Stimulated activated CD4-positive, alpha-beta T cell treated with anti-CD3 and anti-CD28 coated beads, TNF-alpha, amount 100 ng/mL, for 1 hour (primary cell): ENCODE measurements at regions not wholly inside any gene's neighbourhood (a gene's known extent, or its start where the extent isn't known, plus 50 kb on each side); places are given as distances from the start of the nearest gene placed in this dataset.
"Not testable (repeated sequence)": the region's sequence is repeated elsewhere in the genome, so short reads cannot be mapped to it uniquely, and the experiment has no call there.

Source experiments
- DNase-seq, 3 donors: peaks; one replicate each; pipeline ENCODE4 v3.0.0-alpha.2; 2020; ENCODE audit warnings: low read depth in 3 of 3, low spot score in 1 of 3

DNA sequence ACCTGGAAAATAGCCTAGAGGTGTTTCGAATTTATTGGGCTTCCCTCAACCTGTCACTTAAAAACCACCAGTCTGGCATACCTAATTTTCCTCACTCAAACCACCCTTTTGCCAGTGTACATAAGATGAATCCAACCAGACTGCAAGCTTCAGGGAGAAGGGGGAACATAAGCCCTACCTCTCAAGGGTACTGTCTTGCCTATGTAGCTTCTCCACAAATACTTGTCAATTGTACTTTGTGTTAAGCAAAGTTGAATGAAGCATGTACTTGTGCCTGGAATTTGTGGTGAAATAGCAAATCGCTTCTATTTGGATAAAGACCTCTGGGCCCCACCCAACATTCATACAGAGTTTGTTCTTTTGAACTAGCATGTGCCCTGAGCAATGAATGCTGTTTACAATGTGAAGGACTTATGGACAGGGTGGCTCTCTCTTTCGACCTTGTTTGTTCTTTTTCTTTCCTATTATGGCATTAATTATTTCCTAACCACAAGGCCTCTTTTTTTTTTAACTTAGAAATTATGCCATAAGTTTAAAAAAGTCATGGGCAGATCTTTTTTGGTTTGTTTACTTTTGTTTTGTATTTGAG lies 580.2 kb downstream of the EBF1 start:
- DNase-seq: no peak

DNA sequence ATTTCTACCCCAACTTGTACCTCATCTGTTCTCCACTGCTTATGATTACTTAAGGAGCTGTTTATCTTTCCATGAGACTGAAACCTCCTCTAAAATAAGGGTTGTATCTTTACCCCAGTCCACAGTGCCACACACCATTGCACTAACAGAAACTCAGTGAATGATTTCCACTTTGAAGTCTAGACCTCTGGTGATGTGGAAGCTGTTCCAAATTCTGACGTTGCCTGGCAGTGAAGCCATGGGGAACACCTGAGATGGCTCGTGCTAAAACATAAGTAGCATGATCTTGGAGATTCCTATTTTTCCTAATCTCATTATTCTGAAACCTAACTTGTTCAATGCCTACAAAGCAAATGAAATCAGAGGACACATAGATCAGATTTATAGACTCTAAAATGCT lies 583.2 kb downstream of the EBF1 start:
- DNase-seq: no peak

DNA sequence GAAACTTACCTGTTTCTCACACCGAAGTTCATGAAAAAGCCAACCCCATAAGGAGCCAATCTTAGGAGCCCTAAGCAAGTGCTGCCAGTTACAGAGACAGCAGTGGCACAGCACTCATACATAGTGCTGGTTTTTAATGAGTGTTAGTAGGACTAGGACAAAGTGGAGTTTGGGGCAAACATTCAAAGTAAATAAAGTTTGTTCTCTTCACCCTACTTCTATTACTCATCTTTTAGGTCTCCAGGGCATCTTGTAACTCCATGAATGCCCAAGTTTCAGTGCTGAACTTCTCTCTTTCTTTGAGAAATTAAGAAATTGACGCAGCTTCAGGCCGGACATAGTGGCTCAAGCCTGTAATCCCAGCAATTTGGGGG lies 584.7 kb downstream of the EBF1 start:
- DNase-seq: no peak

DNA sequence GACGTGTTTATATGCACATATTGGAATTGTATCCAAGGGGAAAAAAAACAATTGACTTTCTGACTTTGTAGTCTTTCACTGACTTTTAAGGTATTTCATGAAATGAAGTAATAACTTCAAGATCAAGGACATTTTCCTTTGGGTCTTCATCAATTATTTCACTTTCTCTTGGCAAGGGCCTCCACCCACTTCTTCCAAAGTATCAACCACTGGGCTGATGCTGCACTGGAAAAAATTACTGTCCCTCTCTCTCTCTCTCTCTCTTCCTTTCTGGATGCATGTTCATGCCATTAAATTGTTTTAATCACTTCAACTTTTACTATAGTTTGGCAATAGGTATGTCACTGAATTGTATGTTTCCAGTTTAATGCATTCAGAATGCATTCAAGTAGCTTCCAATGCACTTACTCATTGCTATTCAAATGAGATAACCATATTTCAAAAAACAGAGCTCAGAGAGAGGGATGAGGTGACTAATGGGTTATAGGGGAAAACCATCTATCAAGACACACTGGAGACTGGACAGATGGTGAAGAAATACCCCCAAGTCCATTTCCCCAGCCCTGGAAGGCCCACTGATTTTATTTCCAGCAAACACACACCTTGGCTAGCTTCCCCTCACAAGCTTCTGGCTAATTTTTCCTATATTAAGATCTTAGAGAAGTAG lies 585.3 kb downstream of the EBF1 start:
- no peak for DNase-seq

DNA sequence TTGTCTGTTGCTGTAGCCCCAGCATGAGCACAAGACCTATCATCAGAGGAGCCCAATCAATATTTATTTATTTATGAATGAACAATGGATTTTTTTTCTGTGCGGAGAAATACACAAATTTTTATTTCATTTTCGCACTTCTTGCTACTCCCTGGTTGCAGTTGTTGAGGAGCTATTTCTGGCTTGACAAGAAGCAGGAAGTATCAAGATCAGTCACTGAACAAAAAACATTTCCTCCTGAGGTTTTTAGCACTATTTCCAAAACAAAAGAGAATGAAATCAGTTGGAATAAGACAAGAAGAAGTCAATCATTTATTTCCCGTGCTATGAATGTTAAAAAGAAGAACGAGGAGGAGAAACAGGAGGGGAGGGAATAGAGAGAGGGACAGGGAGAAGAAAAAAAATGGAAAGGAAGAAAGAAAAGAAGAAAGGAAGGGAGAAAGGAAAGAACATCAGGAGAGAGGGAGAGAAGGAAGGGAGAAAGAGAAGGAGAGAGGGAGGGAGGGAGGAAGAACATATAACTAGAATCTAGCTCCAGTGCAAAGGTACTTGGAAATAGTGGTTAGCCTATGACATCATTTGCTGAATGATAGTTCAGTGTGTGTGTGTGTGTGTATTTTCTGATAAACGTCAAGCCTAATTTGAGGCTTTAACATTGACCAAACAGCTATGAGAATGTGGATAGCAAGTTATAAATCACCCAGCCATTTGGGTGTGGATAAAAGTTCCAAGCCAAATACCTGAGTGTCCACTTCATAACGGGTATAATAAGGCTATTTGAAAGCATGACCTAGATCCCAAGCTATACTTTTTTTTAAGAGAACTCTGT lies 586.0 kb downstream of the EBF1 start:
- DNase-seq: no peak

DNA sequence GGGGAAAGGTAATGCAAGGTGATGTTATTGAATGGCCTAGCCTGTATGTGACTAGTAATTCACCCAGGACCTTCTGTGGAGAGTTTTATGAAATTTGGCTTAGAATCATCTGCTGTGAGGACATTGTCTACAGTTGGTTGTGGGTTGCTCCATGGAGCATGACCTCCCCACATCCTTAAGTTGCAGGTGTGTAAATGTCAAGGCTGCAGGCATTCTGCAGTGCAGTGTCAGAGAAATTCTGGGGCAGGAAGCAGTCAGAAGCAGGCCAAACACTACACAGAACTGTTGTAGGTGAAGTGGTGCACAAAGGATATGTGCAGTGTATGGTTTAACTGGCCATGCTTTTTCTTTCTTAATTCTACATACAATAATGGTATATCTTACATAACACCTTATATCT lies 588.3 kb downstream of the EBF1 start:
- no peak for DNase-seq

DNA sequence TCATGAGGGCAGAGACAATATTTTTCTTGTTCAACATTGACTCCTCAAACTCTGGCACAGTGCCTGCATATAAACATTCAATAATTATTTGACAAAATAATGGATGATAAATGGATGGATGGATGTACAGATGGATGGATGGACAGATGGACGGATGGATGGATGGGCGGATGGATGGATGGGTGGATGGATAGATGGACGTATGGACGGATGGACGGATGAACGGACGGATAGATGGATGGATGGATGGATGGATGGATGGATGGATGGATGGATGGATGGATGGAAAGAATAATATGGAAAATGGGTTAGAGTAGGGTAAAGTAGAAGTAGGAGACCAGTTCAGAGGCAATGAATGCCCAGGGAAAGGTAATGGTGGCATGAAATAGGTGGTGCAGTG lies 589.2 kb downstream of the EBF1 start:
- DNase-seq: no peak

DNA sequence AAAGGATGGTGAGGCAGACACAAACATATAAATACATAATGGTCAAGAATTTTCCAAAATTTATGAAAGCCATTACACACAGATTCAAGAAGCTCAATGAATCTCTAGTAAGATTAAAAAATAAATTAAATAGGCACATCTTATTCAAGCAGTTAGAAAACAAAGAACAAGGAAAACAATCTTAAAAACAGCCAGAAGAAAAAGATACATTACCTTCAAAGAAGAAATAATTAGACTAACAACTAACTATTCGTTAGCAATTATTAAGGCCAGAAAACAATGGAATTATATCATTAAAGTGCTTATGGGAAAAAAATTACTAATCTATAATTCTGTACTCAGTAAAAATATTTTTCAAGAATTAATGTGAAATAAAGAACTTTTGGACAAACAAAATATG lies 593.1 kb downstream of the EBF1 start:
- no peak for DNase-seq

DNA sequence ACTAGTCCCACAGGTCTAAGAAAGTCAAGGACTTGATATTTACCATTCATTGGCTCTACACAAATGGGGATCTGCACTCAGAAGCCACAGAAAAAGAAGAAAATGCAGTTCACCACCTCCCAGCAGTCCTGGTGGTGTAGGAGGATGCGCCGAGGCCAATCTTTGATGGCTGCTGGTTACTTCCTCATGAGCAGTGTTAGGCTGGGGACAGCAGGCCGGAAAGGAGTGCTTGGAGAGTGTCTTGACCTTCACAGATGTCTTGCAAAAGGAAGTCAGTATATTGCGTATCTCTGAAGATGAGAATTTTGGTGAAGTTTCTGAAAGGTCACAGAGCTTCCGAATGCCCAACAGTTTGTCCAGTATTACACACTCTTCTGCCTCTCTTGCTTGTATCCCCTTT lies 597.0 kb downstream of the EBF1 start:
- DNase-seq: no peak

DNA sequence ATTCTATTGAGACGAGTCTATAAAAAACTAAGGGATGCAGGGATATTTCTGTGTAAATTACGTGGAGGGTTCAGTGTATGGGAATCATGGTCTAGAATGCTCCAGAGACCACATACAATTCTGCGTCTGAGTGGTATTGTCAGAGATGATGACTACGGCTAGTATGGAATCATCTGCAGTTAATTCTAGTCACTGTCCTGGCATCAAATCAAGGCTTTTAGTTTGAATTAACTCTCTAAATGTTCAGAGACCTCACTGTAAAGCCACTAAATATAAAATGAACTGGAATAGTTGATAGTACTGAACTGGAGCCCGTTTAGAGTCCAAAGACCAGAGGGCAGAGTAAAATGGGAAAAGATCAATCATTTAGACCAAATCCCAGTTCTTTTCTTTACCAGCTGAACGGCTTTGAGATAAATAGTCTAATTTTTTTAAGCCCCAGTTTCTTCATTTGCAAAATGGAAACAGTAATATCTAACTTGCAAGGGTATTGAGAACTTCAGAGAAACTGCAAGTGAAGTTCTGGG lies 599.8 kb downstream of the EBF1 start:
- DNase-seq: no peak

DNA sequence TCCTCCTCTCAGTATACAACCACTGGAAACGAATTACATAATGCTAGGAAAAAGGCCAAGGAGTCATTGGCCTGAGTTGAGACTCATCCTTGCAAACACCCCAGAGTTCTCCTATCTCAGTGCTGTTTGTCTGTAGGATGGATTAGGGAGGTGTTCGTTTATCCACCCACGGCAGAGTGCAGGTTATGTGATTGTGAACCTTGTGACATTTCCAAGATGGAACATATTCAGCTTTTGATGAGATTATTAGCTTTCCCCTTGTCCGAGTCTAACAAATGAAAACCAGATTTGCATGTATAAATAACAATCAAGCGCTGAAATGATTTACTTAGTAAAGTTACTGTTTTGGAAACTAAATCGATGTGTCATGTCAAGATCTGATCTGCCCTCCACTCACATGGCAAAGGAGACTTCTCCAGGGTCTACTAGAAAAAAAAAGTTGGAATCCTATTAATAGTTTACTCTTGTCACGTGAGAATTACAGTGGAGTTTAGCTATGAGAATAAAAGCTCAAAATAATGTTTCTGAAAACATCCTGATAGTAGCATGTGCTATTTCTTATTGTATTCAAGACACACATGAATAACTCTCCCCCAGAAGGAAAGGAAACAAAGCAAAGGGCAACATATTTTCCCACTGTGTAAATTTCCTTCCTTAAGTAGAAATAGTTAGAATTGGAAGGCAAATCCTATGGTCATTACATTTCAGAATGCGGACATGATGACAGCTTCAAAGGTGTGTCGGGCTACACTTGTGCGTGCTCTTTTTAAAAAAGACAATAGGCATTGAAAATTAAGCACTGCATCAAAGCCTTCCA lies 600.4 kb downstream of the EBF1 start:
- DNase-seq: no peak

DNA sequence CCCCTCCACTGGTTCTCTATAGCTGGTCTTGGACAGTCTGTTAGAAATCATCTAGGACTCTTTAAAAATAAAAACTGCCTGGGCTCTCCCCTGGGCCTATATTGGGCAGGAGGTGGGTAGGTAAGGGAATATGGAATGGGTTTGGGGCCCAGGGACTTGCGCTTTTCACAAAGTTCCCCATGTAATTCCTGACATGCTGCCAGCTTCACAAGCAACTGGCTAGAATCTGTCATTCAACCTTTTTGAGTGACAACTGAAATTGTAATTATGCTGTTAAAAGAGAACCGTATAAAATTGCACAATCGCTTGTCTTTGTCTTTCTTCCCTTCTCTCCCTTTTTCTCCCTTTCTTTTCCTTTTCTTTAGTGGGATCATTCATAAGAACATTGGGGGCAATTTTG lies 603.1 kb downstream of the EBF1 start:
- no peak for DNase-seq

DNA sequence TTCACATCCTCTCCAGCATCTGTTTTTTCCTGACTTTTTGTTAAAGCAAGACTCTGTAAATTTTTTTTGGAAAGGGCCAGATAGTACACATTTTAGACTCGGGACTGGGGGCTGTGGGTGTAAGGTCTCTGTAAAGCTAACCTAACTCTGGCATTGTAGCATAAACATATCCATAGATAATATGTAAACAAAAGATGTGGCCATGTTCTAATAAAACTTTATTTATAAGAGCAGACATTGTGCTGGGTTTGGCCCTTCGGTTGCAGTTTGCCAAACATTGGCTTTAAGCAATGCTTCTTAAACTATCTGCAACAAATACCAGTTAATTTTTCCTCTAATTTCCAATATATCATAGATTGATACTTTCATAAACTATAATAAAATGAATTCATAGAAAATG lies 605.2 kb downstream of the EBF1 start:
- no peak for DNase-seq

DNA sequence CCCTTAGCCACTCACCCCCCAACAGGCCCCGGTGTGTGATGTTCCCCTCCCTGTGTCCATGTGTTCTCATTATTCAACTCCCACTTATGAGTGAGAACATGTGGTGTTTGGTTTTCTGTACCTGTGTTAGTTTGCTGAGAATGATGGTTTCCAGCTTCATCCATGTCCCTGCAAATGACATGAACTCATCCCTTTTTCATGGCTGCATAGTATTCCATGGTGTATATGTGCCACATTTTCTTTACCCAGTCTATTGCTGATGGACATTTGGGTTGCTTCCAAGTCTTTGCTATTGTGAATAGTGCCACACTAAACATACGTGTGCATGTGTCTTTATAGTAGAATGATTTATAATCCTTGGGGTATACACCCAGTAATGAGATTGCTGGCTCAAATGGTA lies 605.7 kb downstream of the EBF1 start:
- not testable (repeated sequence) for DNase-seq

DNA sequence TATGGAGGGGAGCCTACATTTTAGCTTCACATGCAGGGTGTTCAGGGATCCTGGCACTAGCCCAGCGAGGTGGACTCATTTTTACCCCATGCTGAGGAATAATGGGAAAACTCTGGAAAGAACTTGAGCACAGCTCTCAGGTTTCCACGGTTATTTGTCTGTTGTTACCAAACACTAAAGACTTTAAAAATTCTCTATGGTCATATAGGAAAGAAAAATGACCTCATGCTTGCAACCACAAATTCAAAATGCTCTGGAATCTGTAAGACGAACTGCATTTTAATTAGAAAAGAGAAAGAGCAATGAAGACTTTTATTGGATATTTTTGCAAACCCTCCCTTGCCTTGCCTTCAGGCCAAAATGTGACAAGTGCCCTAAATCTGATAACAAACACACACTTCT lies 606.9 kb downstream of the EBF1 start:
- no peak for DNase-seq

DNA sequence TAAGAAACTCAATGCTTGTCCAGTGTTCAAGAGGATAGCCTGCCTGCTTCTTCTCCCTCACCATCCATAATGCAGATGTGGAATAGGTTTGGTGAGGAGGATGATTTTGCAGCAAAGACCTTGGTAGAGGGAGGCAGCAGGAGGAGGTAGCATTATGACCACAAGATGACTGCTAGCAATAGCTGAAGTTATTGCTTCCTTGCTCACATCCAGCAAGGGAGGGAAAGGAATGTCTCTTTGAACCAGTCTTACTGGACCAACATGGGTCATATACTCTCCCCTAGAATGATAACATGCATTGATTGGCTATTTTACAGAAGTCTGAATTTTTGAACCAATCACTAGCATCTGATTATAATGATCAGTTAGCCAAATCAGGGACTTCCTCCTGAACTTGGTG lies 607.6 kb downstream of the EBF1 start:
- DNase-seq: no peak

DNA sequence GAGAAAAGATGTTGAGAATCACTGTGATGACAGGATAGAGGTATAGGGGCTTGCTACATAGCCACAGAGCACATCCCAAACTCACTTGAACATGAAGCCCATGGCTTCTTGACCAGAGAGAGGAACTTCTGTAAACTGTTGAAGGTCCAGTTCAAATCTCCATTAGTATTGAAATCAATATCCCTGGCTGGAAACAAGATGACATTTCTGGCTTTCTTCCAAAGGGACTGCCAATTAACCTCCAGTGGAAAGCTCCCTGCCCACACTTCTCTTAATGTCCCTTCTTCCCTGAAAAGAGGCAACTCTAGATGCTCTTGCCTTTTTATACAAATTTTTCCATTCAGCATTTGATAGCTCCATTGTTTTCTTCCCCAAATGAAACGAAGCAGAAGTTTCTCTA lies 612.1 kb downstream of the EBF1 start:
- DNase-seq: no peak

DNA sequence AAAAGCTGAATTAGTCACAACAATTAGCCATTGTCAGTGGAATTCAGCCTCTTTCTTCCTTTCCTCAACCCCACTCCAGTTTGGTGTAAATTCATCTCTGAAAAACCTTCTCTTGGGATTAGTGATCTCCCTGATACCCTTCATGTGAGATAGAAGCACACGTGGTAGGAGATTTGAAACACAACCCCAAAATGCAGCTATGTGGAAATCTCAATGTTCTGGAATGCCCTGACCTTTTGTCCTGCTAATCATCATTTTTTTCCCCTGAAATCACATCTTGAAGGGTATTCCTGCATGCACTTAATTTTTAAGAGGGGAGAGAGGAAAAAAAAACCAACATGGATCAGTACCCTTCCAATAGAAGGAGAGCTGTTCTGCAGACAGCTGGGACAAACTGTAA lies 612.6 kb downstream of the EBF1 start:
- no peak for DNase-seq

DNA sequence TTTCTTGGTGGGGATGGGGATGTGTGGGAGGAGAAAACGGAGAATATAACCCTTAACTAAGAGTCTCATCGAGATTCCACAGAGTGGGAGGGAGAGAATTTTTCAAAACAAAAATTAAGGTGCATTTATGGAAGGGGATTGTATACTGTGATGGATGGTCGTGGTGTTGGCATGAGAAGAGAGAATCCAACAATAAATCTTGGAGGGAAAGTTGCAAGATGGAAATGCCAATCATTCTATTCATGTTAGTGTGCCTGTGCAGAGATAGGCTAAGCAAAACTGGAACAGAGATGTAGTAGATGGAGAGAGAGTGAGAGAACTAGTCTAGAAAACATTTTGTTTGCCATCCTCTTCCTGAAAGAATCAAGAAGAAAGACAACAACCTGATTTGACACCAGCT lies 613.1 kb downstream of the EBF1 start:
- DNase-seq: no peak

DNA sequence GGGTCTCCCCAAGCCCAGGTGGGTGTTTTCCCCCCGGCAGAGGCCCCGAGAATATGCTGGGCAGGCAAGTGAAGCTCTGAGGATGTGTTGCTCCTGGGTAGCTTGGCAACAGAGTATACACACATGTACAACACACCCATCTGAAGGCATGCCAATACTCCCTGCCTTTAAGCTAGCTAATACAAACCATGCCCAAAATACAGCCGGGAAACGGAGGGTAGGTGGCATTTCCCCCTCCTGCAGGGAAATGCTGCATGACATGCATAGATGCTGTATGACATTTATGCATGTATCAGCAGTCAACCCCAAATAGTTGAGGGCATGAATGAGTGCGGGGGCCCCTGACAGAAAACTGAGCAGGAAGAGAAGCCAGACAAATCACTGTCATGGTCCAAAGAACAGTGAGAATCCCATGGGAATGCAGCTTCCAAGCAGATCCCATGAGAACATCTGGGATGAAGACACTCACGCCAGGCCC lies 614.1 kb downstream of the EBF1 start:
- no peak for DNase-seq

DNA sequence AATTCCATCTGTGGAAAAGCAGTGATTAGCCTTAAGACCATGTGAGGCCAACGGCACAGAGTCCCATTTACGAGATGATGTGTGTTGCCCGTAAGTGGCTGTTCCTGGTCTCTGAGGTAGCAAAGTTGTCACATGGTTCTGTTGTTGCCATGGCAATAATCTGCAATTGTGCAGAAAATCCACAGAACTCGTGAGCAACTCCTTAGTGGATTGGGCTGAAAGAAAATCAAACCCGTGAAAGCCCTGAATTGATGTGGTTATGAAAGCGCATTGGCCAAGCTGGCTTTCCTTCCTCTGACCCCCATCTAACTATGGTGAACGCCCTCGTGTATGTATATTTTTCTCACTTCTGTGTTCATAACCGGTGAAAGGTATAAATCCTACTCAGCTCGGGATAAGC lies 614.7 kb downstream of the EBF1 start:
- no peak for DNase-seq
